K562 (cell line): ENCODE measurements at regions not wholly inside any gene's neighbourhood (a gene's known extent, or its start where the extent isn't known, plus 50 kb on each side); places are given as distances from the start of the nearest gene placed in this dataset.

Experiments
- ATAC-seq: fragments of 200-7000 bp; cut with Tn5 transposase; 3 replicates; pipeline ENCODE4 v1.9.1; 2020; ENCODE audit warnings: moderate library complexity
- BruUV-seq: library from RNA; stranded (reverse); fragments of 400-500 nt; replicated peaks from 2 replicates; lab custom pipeline; 2021; lab: Mats Ljungman, UMichigan
- CTCF ChIA-PET: fragments of 300-600 bp; formaldehyde crosslinking; extraction: SDS; loops from one replicate; lab custom pipeline; 2021; ENCODE audit warnings: low intra/inter-chr PET ratio; lab: Yijun Ruan, JAX
- POLR2A ChIA-PET: fragments of 300-600, 350-650 bp; sonication (Branson Sonifier 250); formaldehyde crosslinking; extraction: SDS; loops from one replicate; lab custom pipeline; 2021; ENCODE audit warnings: antibody characterized with exemption, inconsistent platforms; lab: Yijun Ruan, JAX
- DNase-seq, 4 experiments: peaks; one replicate each; pipeline versions ENCODE4 v3.0.0 to v3.0.0-alpha.2; 2011 to 2018; ENCODE audit warnings: low spot score in 3 of 4, mixed read lengths in 3 of 4; ENCODE audit errors: extremely low read depth in 1 of 4
- FAIRE-seq: peaks from 2 replicates; lab custom pipeline; 2011; peaks lifted over from hg19 to GRCh38; lab: Jason Lieb, UNC
- H2AFZ ChIP-seq: 2 replicates; pipeline ENCODE4 v1.6.0; 2011; ENCODE audit warnings: low read depth, low read length, control low read depth, inconsistent platforms
- H3K27ac ChIP-seq: fragments of 200-600 bp; 3 replicates; pipeline ENCODE4 v1.8.0; 2011; ENCODE audit warnings: low read depth, mild to moderate bottlenecking, control low read depth, inconsistent platforms, low read length, moderate library complexity, mixed read lengths; ENCODE audit errors: extremely low read depth
- H3K27me3 ChIP-seq, 2 experiments: fragments of 300-600 bp in 1 of 2; 2 replicates in 1 of 2; 3 replicates in 1 of 2; pipeline versions ENCODE4 v1.6.0 to v1.8.0; 2011; ENCODE audit warnings: inconsistent platforms in 2 of 2, low read length in 2 of 2, mild to moderate bottlenecking in 1 of 2, mixed read lengths in 1 of 2, moderate library complexity in 1 of 2; ENCODE audit not compliant: control insufficient read depth in 2 of 2, insufficient read depth in 2 of 2
- H3K36me3 ChIP-seq: fragments of 300-600 bp; 3 replicates; pipeline ENCODE4 v1.8.0; 2011; ENCODE audit warnings: mild to moderate bottlenecking, low read length, inconsistent platforms; ENCODE audit not compliant: control insufficient read depth, insufficient read depth
- H3K4me1 ChIP-seq, 2 experiments: fragments of 200-600 bp in 1 of 2; replicated peaks in 1 of 2; 2 replicates in 1 of 2; 3 replicates in 1 of 2; pipeline versions ENCODE4 v1.5.1 to v1.8.0; 2011; ENCODE audit warnings: inconsistent platforms in 2 of 2, low read length in 2 of 2, mild to moderate bottlenecking in 1 of 2, mixed read lengths in 1 of 2, moderate library complexity in 1 of 2; ENCODE audit not compliant: control insufficient read depth in 2 of 2, insufficient read depth in 2 of 2
- H3K4me2 ChIP-seq: 2 replicates; pipeline ENCODE4 v1.6.1; 2011; ENCODE audit warnings: low read length, control low read depth, inconsistent platforms, mixed read lengths; ENCODE audit not compliant: insufficient read depth
- H3K4me3 ChIP-seq: fragments of 200-600 bp; sonication (generic), shearing (Covaris generic); 2 replicates; pipeline ENCODE4 v1.5.1; 2016; ENCODE audit warnings: control low read depth, inconsistent platforms
- H3K79me2 ChIP-seq: fragments of 200-600 bp; 3 replicates; pipeline ENCODE4 v1.8.0; 2011; ENCODE audit warnings: low read length, inconsistent platforms; ENCODE audit not compliant: control insufficient read depth, insufficient read depth
- H3K9ac ChIP-seq, 2 experiments: 2 replicates each; pipeline versions ENCODE4 v1.6.0 to v1.6.1; 2011; ENCODE audit warnings: low read depth in 2 of 2, low read length in 2 of 2, control low read depth in 1 of 2, inconsistent platforms in 1 of 2, mild to moderate bottlenecking in 1 of 2, mixed read lengths in 1 of 2; ENCODE audit not compliant: insufficient read depth in 1 of 2
- H3K9me1 ChIP-seq: one replicate; pipeline ENCODE4 v1.6.0; 2011; ENCODE audit warnings: inconsistent platforms, mild to moderate bottlenecking, low read length, moderate library complexity; ENCODE audit not compliant: control insufficient read depth, insufficient read depth
- H3K9me3 ChIP-seq: replicated peaks from 2 replicates; pipeline ENCODE4 v1.5.1; 2011; ENCODE audit warnings: low read depth, low read length, inconsistent platforms; ENCODE audit not compliant: control insufficient read depth, insufficient read depth
- H4K20me1 ChIP-seq: replicated peaks from 2 replicates; pipeline ENCODE4 v1.6.1; 2011; ENCODE audit warnings: low read length, inconsistent platforms, mixed read lengths; ENCODE audit not compliant: control insufficient read depth, insufficient read depth
- LARP7 ChIP-seq: fragments of 450-650 bp; IDR thresholded peaks from 2 replicates; pipeline ENCODE4 v1.6.1; 2016
- STAG1 ChIP-seq: sonication (generic); formaldehyde crosslinking; IDR thresholded peaks from 2 replicates; pipeline ENCODE4 v1.5.0; 2020; ENCODE audit warnings: missing genetic modification reagents, borderline replicate concordance
- WGBS: fragments of 100-300 bp; shearing (Covaris generic); methylation state at CpG from one replicate; pipeline ENCODE4 v1.1.6; 2016; ENCODE audit warnings: low coverage, mixed read lengths; ENCODE audit not compliant: insufficient coverage; ENCODE audit errors: missing lambda C conversion rate; 5-methylcytosine and 5-hydroxymethylcytosine counted together
- in situ Hi-C: fragments of 300-500 bp; cut with MboI; formaldehyde crosslinking; loops from 4 replicates; pipeline ENCODE4 v1.15.0; 2018; ENCODE audit warnings: inconsistent platforms, mixed read lengths
- intact Hi-C: fragments of 100-400 bp; cut with micrococcal nuclease; formaldehyde crosslinking; loops from 2 replicates; pipeline ENCODE4 v1.14.2; 2022
- TF ChIP-seq, protein P1 (sequence below), 2 experiments: fragments of 450-650 bp in 1 of 2; sonication (generic) in 1 of 2; formaldehyde crosslinking in 1 of 2; IDR thresholded peaks; 2 replicates each; pipeline versions ENCODE4 v1.7.1 to v1.9.0; 2016 to 2022; ENCODE audit warnings: inconsistent platforms in 1 of 2, mild to moderate bottlenecking in 1 of 2, missing genetic modification reagents in 1 of 2

DNA sequence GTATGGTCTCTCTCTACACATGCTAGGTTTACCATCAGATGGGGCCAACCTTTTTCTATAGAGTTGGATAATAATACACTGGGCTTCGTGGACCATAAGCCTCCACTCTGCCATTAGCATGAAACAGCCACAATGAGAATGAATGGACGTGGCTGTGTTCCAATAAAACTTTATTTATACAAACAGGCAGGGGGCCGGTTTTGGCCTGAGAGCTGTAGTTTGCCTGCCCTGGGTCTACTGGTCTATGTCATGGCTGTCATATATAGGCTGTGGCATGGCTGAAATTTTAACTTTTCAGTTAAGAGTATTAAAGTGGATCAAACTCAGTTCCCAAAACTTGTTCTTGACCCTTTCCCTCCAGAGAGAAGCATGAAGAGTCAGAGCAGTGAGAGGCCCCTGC lies 120.3 kb upstream of the MYL2 start:
- no peak overlapping the region for H3K4me2 ChIP-seq
- H2AFZ ChIP-seq: no peak overlapping the region
- no peak overlapping the region for H3K27ac ChIP-seq
- POLR2A ChIA-PET: no interaction called here
- FAIRE-seq (no peak), DNase-seq (no peak), ATAC-seq (no peak)
- peaks cover 0 to 2% of the 10 kb centered on the region in 2 experiments; a peak in 1 of 5 replicates for H3K4me1 ChIP-seq
- H3K9ac ChIP-seq: no peak overlapping the region
- CTCF ChIA-PET: no interaction called here
- no peaks in the 10 kb centered on the region for H3K9me3 ChIP-seq
- 0% methylated on average over 3 of the region's 3 CpGs for WGBS
- no peak for TF ChIP-seq STAG1 (CRISPR knock-in tag)
- TF ChIP-seq, protein P1, sequence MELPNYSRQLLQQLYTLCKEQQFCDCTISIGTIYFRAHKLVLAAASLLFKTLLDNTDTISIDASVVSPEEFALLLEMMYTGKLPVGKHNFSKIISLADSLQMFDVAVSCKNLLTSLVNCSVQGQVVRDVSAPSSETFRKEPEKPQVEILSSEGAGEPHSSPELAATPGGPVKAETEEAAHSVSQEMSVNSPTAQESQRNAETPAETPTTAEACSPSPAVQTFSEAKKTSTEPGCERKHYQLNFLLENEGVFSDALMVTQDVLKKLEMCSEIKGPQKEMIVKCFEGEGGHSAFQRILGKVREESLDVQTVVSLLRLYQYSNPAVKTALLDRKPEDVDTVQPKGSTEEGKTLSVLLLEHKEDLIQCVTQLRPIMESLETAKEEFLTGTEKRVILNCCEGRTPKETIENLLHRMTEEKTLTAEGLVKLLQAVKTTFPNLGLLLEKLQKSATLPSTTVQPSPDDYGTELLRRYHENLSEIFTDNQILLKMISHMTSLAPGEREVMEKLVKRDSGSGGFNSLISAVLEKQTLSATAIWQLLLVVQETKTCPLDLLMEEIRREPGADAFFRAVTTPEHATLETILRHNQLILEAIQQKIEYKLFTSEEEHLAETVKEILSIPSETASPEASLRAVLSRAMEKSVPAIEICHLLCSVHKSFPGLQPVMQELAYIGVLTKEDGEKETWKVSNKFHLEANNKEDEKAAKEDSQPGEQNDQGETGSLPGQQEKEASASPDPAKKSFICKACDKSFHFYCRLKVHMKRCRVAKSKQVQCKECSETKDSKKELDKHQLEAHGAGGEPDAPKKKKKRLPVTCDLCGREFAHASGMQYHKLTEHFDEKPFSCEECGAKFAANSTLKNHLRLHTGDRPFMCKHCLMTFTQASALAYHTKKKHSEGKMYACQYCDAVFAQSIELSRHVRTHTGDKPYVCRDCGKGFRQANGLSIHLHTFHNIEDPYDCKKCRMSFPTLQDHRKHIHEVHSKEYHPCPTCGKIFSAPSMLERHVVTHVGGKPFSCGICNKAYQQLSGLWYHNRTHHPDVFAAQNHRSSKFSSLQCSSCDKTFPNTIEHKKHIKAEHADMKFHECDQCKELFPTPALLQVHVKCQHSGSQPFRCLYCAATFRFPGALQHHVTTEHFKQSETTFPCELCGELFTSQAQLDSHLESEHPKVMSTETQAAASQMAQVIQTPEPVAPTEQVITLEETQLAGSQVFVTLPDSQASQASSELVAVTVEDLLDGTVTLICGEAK (IDR thresholded peaks at IDR 0.05): peak; percentile 93
- TF ChIP-seq, protein P1 (CRISPR knock-in tag; IDR thresholded peaks at IDR 0.05): peak; percentile 87
- TF ChIP-seq LARP7: no peak
- H3K9me1 ChIP-seq: no peaks in the 10 kb centered on the region
- BruUV-seq: no TSS peak
- H3K4me3 ChIP-seq: no peak overlapping the region
- intact Hi-C loops (no loop called here), in situ Hi-C loops (no loop called here)
- H3K27me3 ChIP-seq: peaks cover 20 to 60% of the 10 kb centered on the region in 2 experiments
- no peaks in the 10 kb centered on the region for H4K20me1 ChIP-seq
- H3K79me2 ChIP-seq: no peaks in the 10 kb centered on the region
- H3K36me3 ChIP-seq: no peaks in the 10 kb centered on the region
